ENCODE measurements at regions not wholly inside any gene's neighbourhood (a gene's known extent, or its start where the extent isn't known, plus 50 kb on each side); places are given as distances from the start of the nearest gene placed in this dataset.

DNA sequence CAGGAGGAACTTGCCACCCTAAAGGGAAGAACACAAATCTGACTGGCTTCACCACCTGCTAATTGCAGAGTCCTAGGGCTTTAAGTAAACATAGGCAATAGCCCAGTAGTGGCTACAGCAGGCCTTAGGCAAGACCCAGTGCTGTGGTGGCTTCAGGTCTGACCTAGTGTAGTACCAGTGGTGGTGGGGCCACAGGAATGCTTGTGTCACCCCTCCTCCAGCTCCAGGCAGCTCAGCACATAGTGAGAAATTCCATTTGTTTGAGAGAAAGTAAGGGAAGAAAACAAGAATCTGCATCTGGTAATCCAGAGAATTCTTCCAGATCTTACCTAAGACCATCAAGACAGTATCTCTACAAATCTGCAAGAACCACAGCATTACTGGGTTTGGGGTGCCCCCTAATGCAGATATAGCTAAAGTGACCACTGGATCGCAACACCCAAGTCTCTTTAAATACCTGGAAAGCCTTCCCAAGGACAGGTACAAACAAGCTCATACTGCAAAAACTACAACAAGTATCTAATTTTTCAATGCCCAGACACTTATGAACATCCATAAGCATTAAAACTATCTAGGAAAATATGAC, 102.6 kb upstream of the TRPM3 start:
- H3K9me3 Mint-ChIP-seq (ENCODE audit: low read depth) = no peaks in the 10 kb centered on the region
- no peaks in the 10 kb centered on the region for H3K4me1 Mint-ChIP-seq
- DNase-seq (no peak), ATAC-seq (no peak)
- intact Hi-C loops (cut with DNase I, micrococcal nuclease) = no loop called here
- H3K36me3 Mint-ChIP-seq (ENCODE audit: low read depth) = no peaks in the 10 kb centered on the region
- ChIA-PET CTCF (no interaction called here), POLR2A (no interaction called here)
- H3K4me3 Mint-ChIP-seq = no peak overlapping the region
- no peak overlapping the region for H3K27ac Mint-ChIP-seq
- H3K27me3 Mint-ChIP-seq = peaks cover 2% of the 10 kb centered on the region

DNA sequence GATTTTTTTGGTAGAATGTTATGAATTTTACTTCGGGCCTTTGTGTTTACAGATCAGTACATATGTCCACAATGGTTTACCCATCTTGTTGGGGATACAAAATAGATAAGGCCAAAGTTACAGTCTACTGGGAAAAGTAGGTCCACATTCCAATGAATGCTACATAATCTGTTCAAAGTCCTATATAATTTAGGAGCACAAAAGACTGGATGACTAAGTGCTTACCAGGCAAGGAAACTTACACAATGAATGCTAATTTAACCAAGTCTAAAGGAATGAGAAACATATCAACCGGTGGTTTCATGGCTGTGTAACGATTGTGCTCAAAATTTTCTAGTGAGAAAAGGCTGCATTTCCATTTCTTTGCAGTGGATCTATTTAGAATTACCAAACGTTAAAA, 97.4 kb upstream of the TRPM3 start:
- peaks cover 3% of the 10 kb centered on the region for H3K27me3 Mint-ChIP-seq
- ChIA-PET POLR2A (no interaction called here), CTCF (no interaction called here)
- H3K4me3 Mint-ChIP-seq = no peak overlapping the region
- peaks cover 3% of the 10 kb centered on the region for H3K9me3 Mint-ChIP-seq (ENCODE audit: low read depth)
- ATAC-seq = no peak
- DNase-seq = no peak
- intact Hi-C loops (cut with DNase I, micrococcal nuclease) = loop anchor here in 1 of 2 experiments (5.0 kb wide), 1 partner anchor 36 kb away; no protein-coding TSS in a partner anchor
- no peaks in the 10 kb centered on the region for H3K36me3 Mint-ChIP-seq (ENCODE audit: low read depth)
- no peaks in the 10 kb centered on the region for H3K4me1 Mint-ChIP-seq
- H3K27ac Mint-ChIP-seq = no peak overlapping the region

DNA sequence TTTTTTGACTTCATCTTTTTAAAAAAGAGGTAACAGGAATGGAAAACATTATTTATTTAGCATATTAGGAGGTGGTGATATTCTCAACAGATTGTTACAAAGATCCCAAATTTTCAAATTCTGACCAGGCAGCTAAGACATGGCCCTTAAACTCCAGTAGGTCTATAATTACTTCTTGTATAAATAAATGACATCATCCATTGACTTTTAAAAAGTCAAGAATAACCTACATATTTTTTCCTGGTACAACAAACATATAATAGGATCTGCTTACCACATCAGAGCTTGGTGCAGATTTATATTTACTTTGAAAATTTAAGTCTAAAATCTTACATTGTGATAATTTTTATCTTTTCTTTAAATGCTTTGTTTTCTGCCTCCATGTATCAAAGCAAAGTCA, 92.2 kb upstream of the TRPM3 start:
- Mint-ChIP-seq H3K36me3 (ENCODE audit: low read depth) (no peaks in the 10 kb centered on the region), H3K4me3 (no peak overlapping the region), H3K4me1 (no peaks in the 10 kb centered on the region), H3K27me3 (peaks cover 2% of the 10 kb centered on the region), H3K27ac (no peak overlapping the region), H3K9me3 (ENCODE audit: low read depth) (peaks cover 7% of the 10 kb centered on the region)
- intact Hi-C loops (cut with DNase I, micrococcal nuclease) = no loop called here
- POLR2A ChIA-PET = no interaction called here
- ATAC-seq = no peak
- CTCF ChIA-PET = no interaction called here
- DNase-seq = no peak

DNA sequence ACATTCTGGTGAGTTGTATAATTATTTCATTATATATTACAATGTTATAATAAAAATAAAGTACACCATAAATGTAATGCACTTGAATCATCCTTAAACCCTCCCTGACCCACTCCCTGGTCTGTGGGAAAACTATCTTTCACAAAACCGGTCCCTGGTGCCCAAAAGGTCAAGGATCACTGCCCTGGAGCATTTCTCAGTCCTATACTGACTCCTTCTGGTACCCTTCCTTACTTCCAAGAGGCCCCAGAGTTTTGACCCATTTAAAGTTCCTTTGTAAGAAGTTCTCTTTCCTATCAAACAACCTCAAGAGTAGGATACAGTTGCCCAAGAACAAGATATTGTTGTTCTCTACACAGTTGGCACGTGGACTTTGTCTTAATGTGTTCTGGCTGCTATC, 88.9 kb upstream of the TRPM3 start:
- intact Hi-C loops (cut with DNase I, micrococcal nuclease) = no loop called here

DNA sequence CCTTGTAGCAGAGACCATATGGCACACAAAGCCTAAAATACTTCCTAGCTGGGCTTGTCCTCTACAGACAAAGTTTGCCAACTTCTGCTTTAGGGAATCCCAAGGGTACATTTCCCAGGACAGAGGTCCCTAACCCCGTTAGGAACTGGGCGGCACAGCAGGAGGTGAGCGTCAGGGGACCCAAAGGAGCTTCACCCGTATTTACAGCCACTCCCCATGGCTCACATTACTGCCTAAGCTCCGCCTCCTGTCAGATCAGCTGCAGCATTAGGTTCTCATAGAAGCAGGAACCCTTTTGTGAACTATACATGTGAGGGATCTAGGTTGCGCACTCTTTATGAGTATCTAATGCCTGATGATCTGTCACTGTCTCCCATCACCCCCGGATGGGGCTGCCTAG, 88.5 kb upstream of the TRPM3 start:
- Mint-ChIP-seq H3K9me3 (ENCODE audit: low read depth) (peaks cover 9% of the 10 kb centered on the region), H3K4me1 (no peaks in the 10 kb centered on the region), H3K4me3 (no peak overlapping the region), H3K27ac (no peak overlapping the region), H3K27me3 (peaks cover 4% of the 10 kb centered on the region), H3K36me3 (ENCODE audit: low read depth) (no peaks in the 10 kb centered on the region)
- no peak for ATAC-seq
- intact Hi-C loops (cut with DNase I, micrococcal nuclease) = no loop called here
- CTCF ChIA-PET = no interaction called here
- POLR2A ChIA-PET = no interaction called here
- no peak for DNase-seq

More for the DNA sequence above, 88.9 kb upstream of the TRPM3 start:
- ChIA-PET POLR2A (no interaction called here), CTCF (no interaction called here)
- no peaks in the 10 kb centered on the region for H3K4me1 Mint-ChIP-seq
- DNase-seq (no peak), ATAC-seq (no peak)
- peaks cover 4% of the 10 kb centered on the region for H3K27me3 Mint-ChIP-seq
- no peaks in the 10 kb centered on the region for H3K36me3 Mint-ChIP-seq (ENCODE audit: low read depth)
- H3K27ac Mint-ChIP-seq = no peak overlapping the region
- peaks cover 9% of the 10 kb centered on the region for H3K9me3 Mint-ChIP-seq (ENCODE audit: low read depth)
- no peak overlapping the region for H3K4me3 Mint-ChIP-seq

DNA sequence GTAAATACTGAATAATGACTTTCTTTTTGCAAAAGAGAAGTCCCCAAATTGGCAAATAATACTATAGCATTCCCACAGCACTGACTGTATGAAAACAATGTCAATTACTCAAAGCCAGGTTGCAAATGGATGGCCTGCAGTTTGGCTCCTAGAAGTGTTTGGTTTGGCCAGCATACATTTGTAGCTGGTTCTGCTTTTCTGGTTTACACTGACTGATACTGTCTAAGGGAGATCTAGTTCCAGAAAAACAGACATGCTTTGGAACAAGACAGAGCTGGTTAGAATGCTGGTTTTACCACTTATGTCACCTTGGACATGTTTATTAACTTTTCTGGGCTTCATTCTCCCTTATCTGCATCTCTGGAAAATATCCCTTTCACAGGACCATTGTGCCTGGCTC, 81.5 kb upstream of the TRPM3 start:
- ChIA-PET CTCF (no interaction called here), POLR2A (no interaction called here)
- Mint-ChIP-seq H3K27ac (no peak overlapping the region), H3K4me3 (no peak overlapping the region), H3K4me1 (no peaks in the 10 kb centered on the region), H3K9me3 (ENCODE audit: low read depth) (peaks cover 1% of the 10 kb centered on the region), H3K27me3 (peaks cover 5% of the 10 kb centered on the region), H3K36me3 (ENCODE audit: low read depth) (no peaks in the 10 kb centered on the region)
- intact Hi-C loops (cut with DNase I, micrococcal nuclease) = no loop called here
- DNase-seq (no peak), ATAC-seq (no peak)

DNA sequence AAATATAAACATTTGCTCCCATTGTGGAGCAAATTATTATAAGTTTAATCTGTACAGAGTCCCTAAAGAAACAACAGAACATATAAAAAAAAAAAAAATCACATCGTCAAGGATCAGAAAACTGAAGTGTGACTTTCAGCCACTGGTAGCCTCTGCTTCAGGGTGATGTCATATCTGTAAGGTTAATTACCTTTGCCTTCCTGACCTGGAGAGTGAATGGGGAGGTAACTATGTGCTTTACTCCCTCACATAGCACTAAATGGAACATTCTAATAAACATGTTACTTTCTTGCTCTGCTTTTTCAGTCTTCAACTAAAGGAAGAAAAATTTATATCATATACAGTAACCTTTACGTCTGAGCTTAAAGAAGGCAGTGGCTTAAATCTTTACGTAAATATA, 70.3 kb upstream of the TRPM3 start:
- ChIA-PET CTCF (no interaction called here), POLR2A (no interaction called here)
- intact Hi-C loops (cut with DNase I, micrococcal nuclease) = no loop called here
- Mint-ChIP-seq H3K4me1 (no peaks in the 10 kb centered on the region), H3K4me3 (no peak overlapping the region), H3K9me3 (ENCODE audit: low read depth) (peaks cover 6% of the 10 kb centered on the region), H3K27ac (no peak overlapping the region), H3K36me3 (ENCODE audit: low read depth) (no peaks in the 10 kb centered on the region), H3K27me3 (peaks cover 5% of the 10 kb centered on the region)
- DNase-seq = no peak
- no peak for ATAC-seq

DNA sequence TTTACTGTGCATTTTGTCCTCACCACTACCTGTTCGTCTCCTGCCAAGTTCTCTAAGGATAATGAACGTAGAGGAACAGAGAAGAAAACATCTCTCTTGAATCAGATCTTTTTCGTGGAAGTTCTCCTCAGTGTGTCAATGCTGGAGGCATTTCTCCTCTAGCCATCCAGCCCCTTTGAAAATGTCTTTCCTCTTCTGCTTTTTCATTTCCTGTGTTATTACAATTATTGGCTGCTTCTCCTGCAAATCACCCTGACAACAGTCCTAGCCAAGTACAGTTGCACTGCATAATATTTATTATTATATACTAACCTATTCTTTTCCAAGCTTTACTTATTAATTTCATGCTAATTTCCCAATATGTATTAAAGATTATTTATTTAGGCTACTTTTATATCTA, 61.8 kb upstream of the TRPM3 start:
- POLR2A ChIA-PET = no interaction called here
- no peaks in the 10 kb centered on the region for H3K9me3 Mint-ChIP-seq (ENCODE audit: low read depth)

DNA sequence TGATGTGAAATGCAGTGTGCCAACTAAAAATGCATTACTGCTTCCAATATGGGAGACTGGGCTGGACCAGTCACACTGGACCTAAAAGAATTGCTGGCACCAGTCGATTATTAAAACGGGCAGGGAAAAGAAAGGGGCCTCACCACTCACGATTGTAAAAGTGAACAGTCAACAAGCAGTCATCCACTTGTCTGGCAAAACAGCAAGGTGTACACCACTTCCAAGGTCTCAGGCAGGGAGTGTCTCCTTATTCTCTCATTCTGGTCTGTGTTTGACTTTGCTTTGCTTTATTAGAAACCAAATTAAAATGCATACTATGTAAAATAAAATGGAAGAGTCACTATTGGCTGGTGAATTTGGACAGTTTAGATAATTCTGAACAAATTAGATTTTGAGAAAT, 57.8 kb upstream of the TRPM3 start:
- no peaks in the 10 kb centered on the region for H3K9me3 Mint-ChIP-seq (ENCODE audit: low read depth)
- H3K4me1 Mint-ChIP-seq = no peaks in the 10 kb centered on the region
- DNase-seq = no peak
- H3K4me3 Mint-ChIP-seq = no peak overlapping the region
- ChIA-PET POLR2A (no interaction called here), CTCF (no interaction called here)
- H3K27me3 Mint-ChIP-seq = no peaks in the 10 kb centered on the region
- no peaks in the 10 kb centered on the region for H3K36me3 Mint-ChIP-seq (ENCODE audit: low read depth)
- intact Hi-C loops (cut with DNase I, micrococcal nuclease) = no loop called here
- ATAC-seq = no peak
- H3K27ac Mint-ChIP-seq = no peak overlapping the region

More for the DNA sequence above, 61.8 kb upstream of the TRPM3 start:
- H3K27me3 Mint-ChIP-seq = no peaks in the 10 kb centered on the region
- no peak overlapping the region for H3K4me3 Mint-ChIP-seq
- H3K27ac Mint-ChIP-seq = no peak overlapping the region
- intact Hi-C loops (cut with DNase I, micrococcal nuclease) = loop anchor here in 1 of 2 experiments (5.0 kb wide), 1 partner anchor 34 kb away; no protein-coding TSS in a partner anchor
- H3K36me3 Mint-ChIP-seq (ENCODE audit: low read depth) = no peaks in the 10 kb centered on the region
- CTCF ChIA-PET = no interaction called here
- no peak for DNase-seq
- H3K4me1 Mint-ChIP-seq = no peaks in the 10 kb centered on the region
- ATAC-seq = no peak

DNA sequence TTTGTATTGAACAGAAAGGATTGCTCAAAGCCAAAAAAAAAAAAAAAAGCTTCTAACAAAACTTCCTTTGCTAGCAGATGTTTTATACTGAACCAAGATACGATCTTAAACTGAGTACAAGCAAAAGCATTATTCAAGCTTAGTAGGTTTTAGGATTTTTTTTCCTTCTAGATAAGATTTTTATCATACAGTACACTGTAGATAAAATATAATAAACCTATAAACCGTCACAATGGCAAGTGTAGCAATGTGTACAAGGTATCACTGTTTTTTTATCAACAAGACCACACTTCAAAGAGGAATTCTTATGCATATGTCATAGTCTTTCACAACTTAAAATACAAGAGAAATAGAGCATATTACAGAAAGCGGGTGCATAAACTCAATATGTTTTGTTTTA, 56.5 kb upstream of the TRPM3 start:
- H3K27ac Mint-ChIP-seq = no peak overlapping the region
- no peaks in the 10 kb centered on the region for H3K9me3 Mint-ChIP-seq (ENCODE audit: low read depth)
- ChIA-PET POLR2A (no interaction called here), CTCF (no interaction called here)
- intact Hi-C loops (cut with DNase I, micrococcal nuclease) = no loop called here
- H3K36me3 Mint-ChIP-seq (ENCODE audit: low read depth) = no peaks in the 10 kb centered on the region
- no peaks in the 10 kb centered on the region for H3K4me1 Mint-ChIP-seq
- no peaks in the 10 kb centered on the region for H3K27me3 Mint-ChIP-seq
- no peak overlapping the region for H3K4me3 Mint-ChIP-seq
- DNase-seq (no peak), ATAC-seq (no peak)

DNA sequence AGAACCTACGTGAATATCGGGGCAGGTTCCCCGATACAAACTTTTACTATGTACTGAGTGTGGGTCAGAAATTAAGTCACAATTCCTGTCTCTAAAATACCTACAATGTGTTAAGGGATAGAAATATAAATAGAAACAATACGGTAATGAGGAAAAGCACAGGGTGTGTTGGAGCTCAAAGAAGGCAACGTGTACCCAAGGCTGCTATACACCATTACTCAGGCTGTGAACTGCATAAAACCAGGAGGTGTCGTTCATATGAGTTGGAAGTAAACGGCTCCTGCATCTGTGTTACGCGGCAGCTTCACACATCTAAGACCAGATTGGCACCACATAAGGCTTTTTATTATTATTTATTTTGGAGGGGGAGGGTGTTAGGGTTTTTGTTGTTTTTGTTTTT, 50.1 kb upstream of the TRPM3 start:
- ChIA-PET CTCF (no interaction called here), POLR2A (no interaction called here)
- H3K9me3 Mint-ChIP-seq (ENCODE audit: low read depth) = peaks cover 7% of the 10 kb centered on the region
- ATAC-seq = no peak
- intact Hi-C loops (cut with DNase I, micrococcal nuclease) = no loop called here
- H3K27me3 Mint-ChIP-seq = no peaks in the 10 kb centered on the region
- no peak overlapping the region for H3K4me3 Mint-ChIP-seq
- DNase-seq = no peak
- H3K27ac Mint-ChIP-seq = no peak overlapping the region
- no peaks in the 10 kb centered on the region for H3K36me3 Mint-ChIP-seq (ENCODE audit: low read depth)
- H3K4me1 Mint-ChIP-seq = no peaks in the 10 kb centered on the region
